IPS-18a (cell line): ENCODE measurements at regions not wholly inside any gene's neighbourhood (a gene's known extent, or its start where the extent isn't known, plus 50 kb on each side); places are given as distances from the start of the nearest gene placed in this dataset.
"Not testable (repeated sequence)": the region's sequence is repeated elsewhere in the genome, so short reads cannot be mapped to it uniquely, and the experiment has no call there.

Experiments used
- H3K27ac ChIP-seq: one replicate; pipeline ENCODE4 v1.5.1; 2013; ENCODE audit warnings: low read length
- H3K27me3 ChIP-seq: one replicate; pipeline ENCODE4 v1.6.1; 2013; ENCODE audit warnings: mild to moderate bottlenecking, low read length; ENCODE audit not compliant: control insufficient read depth, insufficient read depth
- H3K36me3 ChIP-seq: one replicate; pipeline ENCODE4 v1.6.1; 2013; ENCODE audit warnings: low read depth, low read length; ENCODE audit not compliant: control insufficient read depth
- H3K4me1 ChIP-seq: one replicate; pipeline ENCODE4 v1.6.1; 2013; ENCODE audit warnings: low read depth, low read length; ENCODE audit not compliant: control insufficient read depth
- H3K4me3 ChIP-seq: one replicate; pipeline ENCODE4 v1.5.1; 2013; ENCODE audit warnings: low read length
- H3K9ac ChIP-seq: one replicate; pipeline ENCODE4 v1.6.1; 2013; ENCODE audit warnings: mild to moderate bottlenecking, low read length, moderate library complexity
- H3K9me3 ChIP-seq: one replicate; pipeline ENCODE4 v1.6.1; 2013; ENCODE audit warnings: low read depth, low read length; ENCODE audit not compliant: control insufficient read depth

DNA sequence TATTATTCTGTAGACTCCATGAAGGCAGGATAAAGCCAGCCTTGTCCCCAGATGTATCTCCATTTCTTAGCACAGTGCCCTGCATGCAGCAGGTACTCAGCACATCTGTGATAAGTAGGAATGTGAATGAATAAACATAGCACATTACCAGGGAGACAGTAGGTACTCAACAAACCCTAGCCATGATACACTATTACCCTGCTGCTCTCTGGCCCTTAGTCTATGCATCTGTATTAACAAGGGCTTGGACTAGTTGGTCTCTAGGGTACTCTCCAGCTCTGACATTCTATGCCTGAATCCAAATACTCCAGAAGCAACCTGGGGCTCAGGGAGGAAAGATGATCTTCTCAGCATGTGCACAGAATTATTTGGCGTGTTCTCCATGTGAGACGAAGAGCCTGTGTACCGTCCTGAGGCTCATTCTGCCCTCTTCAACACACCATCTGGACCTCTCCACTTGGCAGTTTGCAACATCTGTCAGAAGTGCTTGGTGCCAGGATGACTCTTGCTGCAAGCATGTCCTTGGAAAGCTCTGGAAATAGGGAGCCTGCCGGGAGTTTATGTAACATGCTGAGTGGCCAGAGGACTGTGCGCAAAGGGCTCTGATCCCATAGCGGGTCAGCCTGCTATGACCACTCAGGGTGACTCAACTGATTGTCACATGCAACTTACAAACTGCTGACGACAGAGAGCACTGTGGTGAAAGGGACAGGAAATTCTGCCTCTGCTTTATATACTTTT, 228.2 kb upstream of the USP24 start:
- Histone ChIP-seq H3K27me3 (no peaks in the 10 kb centered on the region), H3K36me3 (no peaks in the 10 kb centered on the region), H3K9ac (no peak overlapping the region), H3K4me1 (no peaks in the 10 kb centered on the region), H3K27ac (no peak overlapping the region), H3K4me3 (no peak overlapping the region), H3K9me3 (no peaks in the 10 kb centered on the region)

DNA sequence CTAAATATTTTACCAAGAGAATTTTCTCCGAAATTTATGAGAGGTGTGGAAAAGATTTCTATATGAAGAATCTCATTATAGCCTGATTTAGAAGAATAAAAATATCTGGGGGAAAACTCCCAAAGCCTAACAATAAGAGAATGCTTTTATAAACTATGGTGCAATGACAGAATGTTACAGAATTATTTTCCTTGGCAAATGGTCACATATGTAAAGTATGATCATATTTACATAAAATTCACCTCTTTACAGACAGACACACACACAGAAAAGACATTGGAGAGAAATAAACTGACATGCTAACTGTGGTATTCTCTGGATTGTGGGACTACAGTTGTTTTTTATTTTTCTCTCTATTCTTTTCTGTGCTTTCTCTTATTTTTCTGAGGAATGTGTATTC, 226.3 kb upstream of the USP24 start:
- H3K4me3 ChIP-seq, result no peak overlapping the region
- no peaks in the 10 kb centered on the region for H3K4me1 ChIP-seq
- H3K9me3 ChIP-seq, result no peaks in the 10 kb centered on the region
- H3K27ac ChIP-seq, result no peak overlapping the region
- no peaks in the 10 kb centered on the region for H3K27me3 ChIP-seq
- no peak overlapping the region for H3K9ac ChIP-seq
- H3K36me3 ChIP-seq, result no peaks in the 10 kb centered on the region

DNA sequence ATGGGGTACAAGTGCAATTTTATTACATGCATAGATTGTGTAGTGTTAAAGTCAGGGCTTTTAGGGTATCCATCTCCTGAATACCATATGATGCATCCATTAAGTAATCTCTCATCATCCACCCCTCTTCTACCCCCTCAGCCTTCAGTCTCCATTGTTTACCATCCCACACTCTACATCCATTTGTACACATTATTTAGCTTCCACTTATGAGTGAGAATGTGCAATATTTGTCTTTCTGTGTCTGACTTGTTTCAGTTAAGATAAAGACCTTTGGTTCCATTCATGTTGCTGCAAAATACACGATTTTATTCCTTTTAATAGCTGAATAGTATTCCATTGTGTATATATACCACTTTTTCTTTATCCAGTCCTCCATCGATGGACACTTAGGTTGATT, 222.5 kb upstream of the USP24 start:
- no peak overlapping the region for H3K27ac ChIP-seq
- no peak overlapping the region for H3K9ac ChIP-seq
- H3K4me3 ChIP-seq, result no peak overlapping the region
- H3K27me3 ChIP-seq, result no peaks in the 10 kb centered on the region
- H3K9me3 ChIP-seq, result no peaks in the 10 kb centered on the region
- no peaks in the 10 kb centered on the region for H3K4me1 ChIP-seq
- no peaks in the 10 kb centered on the region for H3K36me3 ChIP-seq

DNA sequence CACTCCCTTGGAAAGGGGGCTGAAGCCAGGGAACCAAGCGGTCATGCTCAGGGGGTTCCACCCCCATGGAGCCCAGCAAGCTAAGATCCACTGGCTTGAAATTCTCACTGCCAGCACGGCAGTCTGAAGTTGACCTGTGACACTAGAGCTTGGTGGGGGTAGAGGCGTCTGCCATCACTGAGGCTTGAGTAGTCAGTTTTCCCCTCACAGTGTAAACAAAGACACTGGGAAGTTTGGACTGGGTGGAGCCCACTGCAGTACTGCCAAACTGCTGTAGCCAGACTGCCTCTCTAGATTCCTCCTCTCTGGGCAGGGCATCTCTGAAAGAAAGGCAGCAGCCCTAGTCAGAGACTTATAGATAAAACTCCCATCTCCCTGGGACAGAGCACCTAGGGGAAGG, 215.6 kb upstream of the USP24 start:
- not testable (repeated sequence) for H3K27me3 ChIP-seq, H3K4me3 ChIP-seq, H3K9me3 ChIP-seq, H3K27ac ChIP-seq, H3K9ac ChIP-seq, H3K36me3 ChIP-seq, H3K4me1 ChIP-seq

DNA sequence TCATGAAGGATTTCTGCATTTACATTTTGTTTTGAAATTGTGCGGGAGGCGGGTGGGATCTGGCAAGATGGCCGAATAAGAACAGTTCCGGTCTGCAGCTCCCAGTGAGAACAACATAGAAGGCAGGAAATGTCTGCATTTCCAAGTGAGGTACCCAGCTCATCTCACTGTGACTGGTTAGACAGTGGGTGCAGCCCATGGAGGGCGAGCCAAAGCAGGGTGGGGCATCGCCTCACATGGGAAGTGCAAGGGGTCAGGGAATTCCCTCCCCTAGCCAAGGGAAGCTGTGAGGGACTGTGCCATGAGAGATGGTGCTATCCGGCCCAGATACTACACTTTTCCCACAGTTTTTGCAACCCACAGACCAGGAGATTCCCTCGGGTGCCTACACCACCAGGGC, 215.0 kb upstream of the USP24 start:
- not testable (repeated sequence) for H3K36me3 ChIP-seq, H3K9ac ChIP-seq, H3K27me3 ChIP-seq, H3K27ac ChIP-seq, H3K9me3 ChIP-seq, H3K4me1 ChIP-seq, H3K4me3 ChIP-seq

DNA sequence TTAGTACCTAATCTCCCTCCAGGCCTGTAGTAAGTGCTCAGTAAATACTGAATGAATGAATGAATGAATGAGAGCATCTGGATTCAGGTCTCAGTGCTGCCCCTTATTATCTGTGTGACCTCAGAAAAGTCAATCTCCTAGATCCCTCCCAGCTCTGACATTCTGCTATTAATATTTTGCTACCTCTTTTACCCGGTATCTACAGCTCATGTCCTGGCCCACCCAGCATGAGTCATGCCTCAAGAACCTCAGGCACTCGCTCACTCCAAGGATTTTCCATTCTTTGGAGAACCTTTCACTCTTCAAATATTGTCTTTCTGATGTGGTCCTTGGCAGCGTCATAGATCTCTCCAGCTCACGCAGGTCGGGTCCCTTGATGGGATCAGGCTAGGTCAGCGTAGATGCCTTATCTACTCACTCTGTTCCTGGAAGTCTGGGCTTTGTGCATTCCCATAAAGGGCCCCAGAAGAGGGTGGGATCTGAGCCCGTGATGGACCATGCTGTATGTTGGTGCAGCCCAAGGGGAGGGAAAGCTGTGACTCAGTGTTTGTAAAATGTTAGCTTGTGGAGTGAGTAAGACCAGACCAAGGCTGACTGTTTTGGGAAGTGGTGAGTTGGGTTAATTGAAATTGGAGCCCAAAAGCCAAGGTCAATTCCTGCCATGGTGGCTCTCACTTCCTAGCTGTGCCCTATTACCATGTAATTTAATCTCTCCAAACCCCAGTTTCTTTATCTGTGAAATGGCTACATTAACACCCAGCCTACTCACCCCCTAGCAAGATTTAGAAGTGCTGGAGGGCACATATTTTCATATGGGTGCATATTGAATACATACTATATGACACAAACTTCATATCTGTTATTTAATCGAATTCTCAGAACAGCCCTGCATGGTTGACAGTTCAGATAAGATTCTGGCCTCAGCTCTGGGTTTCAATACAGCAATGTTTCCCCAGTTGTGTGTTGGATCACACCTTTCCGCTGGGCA, 214.1 kb upstream of the USP24 start:
- H3K36me3 ChIP-seq, result no peaks in the 10 kb centered on the region

DNA sequence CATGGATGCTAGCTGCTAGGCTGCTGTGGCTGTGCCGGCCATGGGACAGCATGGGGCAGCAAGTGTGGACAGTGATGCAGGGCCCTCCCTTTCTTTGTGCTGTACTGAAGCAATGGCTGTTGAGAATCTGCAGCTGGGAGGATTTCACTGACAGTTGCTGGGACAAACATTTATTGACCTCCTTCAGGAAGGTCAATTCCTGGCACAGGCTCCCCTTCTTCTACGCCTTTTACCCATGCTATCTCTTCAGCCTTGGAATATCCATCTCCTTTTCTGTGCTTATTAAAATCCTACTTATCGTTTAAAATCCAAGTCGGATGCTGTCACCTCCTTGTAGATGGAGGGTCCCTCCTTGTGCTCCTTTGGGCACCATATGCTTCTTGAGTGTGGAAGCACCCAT, 213.1 kb upstream of the USP24 start:
- Histone ChIP-seq H3K9me3 (no peaks in the 10 kb centered on the region), H3K27ac (no peak overlapping the region), H3K4me3 (no peak overlapping the region), H3K9ac (no peak overlapping the region), H3K36me3 (no peaks in the 10 kb centered on the region), H3K4me1 (no peaks in the 10 kb centered on the region), H3K27me3 (no peaks in the 10 kb centered on the region)

More for the DNA sequence above, 214.1 kb upstream of the USP24 start:
- no peak overlapping the region for H3K9ac ChIP-seq
- no peaks in the 10 kb centered on the region for H3K27me3 ChIP-seq
- no peaks in the 10 kb centered on the region for H3K9me3 ChIP-seq
- no peak overlapping the region for H3K27ac ChIP-seq
- H3K4me1 ChIP-seq, result no peaks in the 10 kb centered on the region
- H3K4me3 ChIP-seq, result no peak overlapping the region

DNA sequence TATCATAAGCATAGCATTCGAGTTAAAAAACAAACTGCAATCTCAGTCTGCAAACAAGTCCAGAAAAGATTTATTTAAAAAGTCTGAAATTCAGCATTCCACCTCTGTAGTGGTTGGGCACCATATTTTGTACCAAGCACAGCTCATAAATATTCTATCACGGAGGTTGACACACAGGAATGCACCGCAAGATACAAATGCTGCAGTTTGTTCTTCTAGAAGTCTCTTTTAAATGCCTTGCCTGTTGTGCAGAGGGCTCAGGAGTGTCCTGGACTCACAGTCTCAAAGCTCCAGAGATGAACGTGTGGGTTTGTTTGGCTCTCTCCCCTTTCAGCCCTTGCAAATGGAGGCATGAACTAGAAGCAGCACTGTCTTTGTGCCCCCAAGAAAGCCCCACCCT, 212.4 kb upstream of the USP24 start:
- no peak overlapping the region for H3K9ac ChIP-seq

DNA sequence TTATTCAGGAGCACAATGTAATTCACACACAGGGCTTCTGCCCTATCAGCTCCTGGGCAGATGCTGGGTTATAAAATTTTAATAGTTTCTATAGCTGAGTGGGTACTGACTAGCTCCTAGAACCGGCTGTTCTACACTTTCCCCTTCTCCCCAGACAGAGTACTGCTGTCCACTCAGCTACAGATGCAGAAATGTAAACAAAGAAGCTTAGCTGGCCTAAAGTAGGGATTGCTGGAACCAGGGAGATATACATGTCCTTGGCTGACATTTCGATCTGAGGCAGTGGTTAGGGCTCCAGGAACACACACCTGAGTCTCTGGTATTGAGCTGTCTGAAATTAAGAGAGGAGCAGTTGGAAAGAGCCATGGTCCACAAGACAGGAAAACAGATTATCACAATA, 211.5 kb upstream of the USP24 start:
- Histone ChIP-seq H3K4me1 (no peaks in the 10 kb centered on the region), H3K27ac (no peak overlapping the region), H3K36me3 (no peaks in the 10 kb centered on the region), H3K27me3 (no peaks in the 10 kb centered on the region), H3K4me3 (no peak overlapping the region), H3K9me3 (no peaks in the 10 kb centered on the region), H3K9ac (no peak overlapping the region)

More for the DNA sequence above, 212.4 kb upstream of the USP24 start:
- Histone ChIP-seq H3K4me1 (no peaks in the 10 kb centered on the region), H3K27ac (no peak overlapping the region), H3K36me3 (no peaks in the 10 kb centered on the region), H3K27me3 (no peaks in the 10 kb centered on the region), H3K4me3 (no peak overlapping the region), H3K9me3 (no peaks in the 10 kb centered on the region)

DNA sequence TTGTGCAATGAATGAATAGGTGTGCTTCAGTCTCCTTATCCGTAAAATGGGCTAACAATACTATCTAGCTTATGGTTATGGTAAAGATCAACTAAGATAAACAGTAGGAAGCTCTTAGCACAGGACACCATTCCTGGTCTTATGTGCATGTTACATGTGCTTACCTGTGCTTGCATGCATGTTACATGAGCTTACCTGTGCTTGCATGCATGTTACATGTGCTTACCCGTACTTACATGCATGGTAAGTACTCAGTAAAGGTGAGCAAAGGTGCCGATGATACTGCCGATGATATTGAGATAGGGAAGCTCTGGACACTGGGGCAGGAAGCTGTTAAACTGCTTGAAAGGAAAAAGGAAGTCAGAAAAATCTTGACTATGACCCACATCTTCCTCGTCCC, 211.0 kb upstream of the USP24 start:
- Histone ChIP-seq H3K4me3 (no peak overlapping the region), H3K9ac (no peak overlapping the region), H3K9me3 (no peaks in the 10 kb centered on the region), H3K36me3 (no peaks in the 10 kb centered on the region), H3K4me1 (no peaks in the 10 kb centered on the region), H3K27me3 (no peaks in the 10 kb centered on the region), H3K27ac (no peak overlapping the region)

DNA sequence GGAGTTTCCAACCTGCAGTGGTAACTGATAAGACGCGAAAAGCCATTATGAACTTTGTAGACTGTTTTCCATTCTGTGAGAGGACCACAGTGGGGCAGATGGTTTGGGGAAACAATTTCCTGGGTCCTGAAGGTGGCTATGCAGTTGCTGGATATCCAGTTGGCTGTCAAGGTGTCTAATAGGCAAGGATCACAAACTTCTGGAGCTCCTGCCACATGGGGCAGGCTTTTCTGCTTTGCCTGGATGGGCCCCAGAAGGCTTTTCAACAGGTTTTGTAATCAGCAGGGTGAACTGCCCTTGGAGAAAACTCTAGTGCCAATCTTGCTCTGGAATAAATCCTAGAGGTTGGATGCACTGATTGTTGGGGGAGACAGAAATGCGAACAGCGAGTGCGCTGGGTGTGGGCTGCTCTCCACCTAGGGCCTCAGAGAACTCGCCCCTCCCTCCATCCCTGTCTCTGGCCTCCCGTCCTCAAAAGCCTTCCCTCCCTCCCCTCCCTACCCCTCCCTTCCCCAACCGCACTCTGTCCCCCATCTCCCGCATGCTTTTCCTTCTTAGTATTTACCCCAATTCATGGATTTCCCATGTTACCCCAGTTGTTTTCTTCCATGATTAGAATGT, 210.3 kb upstream of the USP24 start:
- no peak overlapping the region for H3K4me3 ChIP-seq
- H3K36me3 ChIP-seq, result no peaks in the 10 kb centered on the region
- H3K9me3 ChIP-seq, result no peaks in the 10 kb centered on the region
- H3K27ac ChIP-seq, result no peak overlapping the region
- no peaks in the 10 kb centered on the region for H3K27me3 ChIP-seq
- no peaks in the 10 kb centered on the region for H3K4me1 ChIP-seq
- no peak overlapping the region for H3K9ac ChIP-seq
